ENCODE measurements at regions not wholly inside any gene's neighbourhood (a gene's known extent, or its start where the extent isn't known, plus 50 kb on each side); places are given as distances from the start of the nearest gene placed in this dataset.

GRCh38 chrX:99397879-99398278 lies 1012.2 kb downstream of the PCDH19 start:
- TF ChIP-seq POLR2A (IDR thresholded peaks at IDR 0.05; ENCODE audit: low read length) (no peak), GATA1 (IDR thresholded peaks at IDR 0.05; ENCODE audit: low read depth, low read length) (no peak)

Data from erythroblast (primary cell).